ENCODE measurements at regions not wholly inside any gene's neighbourhood (a gene's known extent, or its start where the extent isn't known, plus 50 kb on each side); places are given as distances from the start of the nearest gene placed in this dataset.

- no peak for TF ChIP-seq MYC (IDR thresholded peaks at IDR 0.05; ENCODE audit: low read depth, low read length)
- TF ChIP-seq CTCF (IDR thresholded peaks at IDR 0.05; ENCODE audit: low read depth, low read length) = no peak
- no peak for TF ChIP-seq POLR2A (IDR thresholded peaks at IDR 0.05; ENCODE audit: extremely low read depth, insufficient read length)
- no peak for TF ChIP-seq MAX (IDR thresholded peaks at IDR 0.05; ENCODE audit: low read depth, low read length)
- H3K4me3 ChIP-seq (ENCODE audit: low read depth, low read length) = no peak overlapping the region
- DNase-seq (ENCODE audit: low read depth) = no peak
These were observed 73.4 kb upstream of the CADM2 start for GRCh38 chr3:84885199-84885882.

- DNase-seq (ENCODE audit: low read depth) = no peak
- H3K4me3 ChIP-seq (ENCODE audit: low read depth, low read length) = no peak overlapping the region
- TF ChIP-seq MAX (IDR thresholded peaks at IDR 0.05; ENCODE audit: low read depth, low read length) (no peak), POLR2A (IDR thresholded peaks at IDR 0.05; ENCODE audit: extremely low read depth, insufficient read length) (no peak), CTCF (IDR thresholded peaks at IDR 0.05; ENCODE audit: low read depth, low read length) (no peak), MYC (IDR thresholded peaks at IDR 0.05; ENCODE audit: low read depth, low read length) (no peak)
These were observed 66.9 kb upstream of the CADM2 start for GRCh38 chr3:84891851-84892250.

- no peak for DNase-seq (ENCODE audit: low read depth)
- no peak for TF ChIP-seq CTCF (IDR thresholded peaks at IDR 0.05; ENCODE audit: low read depth, low read length)
- no peak for TF ChIP-seq POLR2A (IDR thresholded peaks at IDR 0.05; ENCODE audit: extremely low read depth, insufficient read length)
- TF ChIP-seq MAX (IDR thresholded peaks at IDR 0.05; ENCODE audit: low read depth, low read length) = no peak
- no peak for TF ChIP-seq MYC (IDR thresholded peaks at IDR 0.05; ENCODE audit: low read depth, low read length)
- no peak overlapping the region for H3K4me3 ChIP-seq (ENCODE audit: low read depth, low read length)
These were observed 65.6 kb upstream of the CADM2 start for GRCh38 chr3:84893211-84893610.

- H3K4me3 ChIP-seq (ENCODE audit: low read depth, low read length) = no peak overlapping the region
- DNase-seq (ENCODE audit: low read depth) = no peak
- TF ChIP-seq CTCF (IDR thresholded peaks at IDR 0.05; ENCODE audit: low read depth, low read length) (no peak), MYC (IDR thresholded peaks at IDR 0.05; ENCODE audit: low read depth, low read length) (no peak), POLR2A (IDR thresholded peaks at IDR 0.05; ENCODE audit: extremely low read depth, insufficient read length) (no peak), MAX (IDR thresholded peaks at IDR 0.05; ENCODE audit: low read depth, low read length) (no peak)
These were observed 54.6 kb upstream of the CADM2 start for GRCh38 chr3:84904212-84904611.

- no peak for DNase-seq (ENCODE audit: low read depth)
- no peak overlapping the region for H3K4me3 ChIP-seq (ENCODE audit: low read depth, low read length)
- TF ChIP-seq MYC (IDR thresholded peaks at IDR 0.05; ENCODE audit: low read depth, low read length) = no peak
- no peak for TF ChIP-seq MAX (IDR thresholded peaks at IDR 0.05; ENCODE audit: low read depth, low read length)
- TF ChIP-seq CTCF (IDR thresholded peaks at IDR 0.05; ENCODE audit: low read depth, low read length) = no peak
- TF ChIP-seq POLR2A (IDR thresholded peaks at IDR 0.05; ENCODE audit: extremely low read depth, insufficient read length) = no peak
These were observed 53.8 kb upstream of the CADM2 start for GRCh38 chr3:84904816-84905555.

All from NB4 (cell line).